ENCODE measurements at regions not wholly inside any gene's neighbourhood (a gene's known extent, or its start where the extent isn't known, plus 50 kb on each side); places are given as distances from the start of the nearest gene placed in this dataset.

DNA sequence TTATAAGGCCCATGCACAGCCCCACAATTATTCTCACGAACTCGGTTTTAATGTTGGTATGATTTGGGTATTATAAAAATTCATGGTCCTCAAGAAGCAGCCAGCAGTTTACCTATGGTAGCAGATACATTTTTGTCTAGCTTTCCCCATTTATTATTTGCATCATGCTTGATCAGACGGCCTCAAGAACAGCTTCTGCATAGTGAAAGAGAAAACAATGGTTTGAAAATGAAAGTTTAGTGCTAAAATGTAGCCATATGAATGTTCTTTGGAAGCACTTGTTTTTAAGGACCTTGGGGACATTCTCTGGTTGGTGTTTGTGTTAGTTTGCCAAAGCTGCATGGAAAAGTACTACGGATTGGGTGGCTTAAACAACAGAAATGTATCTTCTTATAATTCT lies 72.4 kb upstream of the CPHXL start:
- TF ChIP-seq, protein P1, sequence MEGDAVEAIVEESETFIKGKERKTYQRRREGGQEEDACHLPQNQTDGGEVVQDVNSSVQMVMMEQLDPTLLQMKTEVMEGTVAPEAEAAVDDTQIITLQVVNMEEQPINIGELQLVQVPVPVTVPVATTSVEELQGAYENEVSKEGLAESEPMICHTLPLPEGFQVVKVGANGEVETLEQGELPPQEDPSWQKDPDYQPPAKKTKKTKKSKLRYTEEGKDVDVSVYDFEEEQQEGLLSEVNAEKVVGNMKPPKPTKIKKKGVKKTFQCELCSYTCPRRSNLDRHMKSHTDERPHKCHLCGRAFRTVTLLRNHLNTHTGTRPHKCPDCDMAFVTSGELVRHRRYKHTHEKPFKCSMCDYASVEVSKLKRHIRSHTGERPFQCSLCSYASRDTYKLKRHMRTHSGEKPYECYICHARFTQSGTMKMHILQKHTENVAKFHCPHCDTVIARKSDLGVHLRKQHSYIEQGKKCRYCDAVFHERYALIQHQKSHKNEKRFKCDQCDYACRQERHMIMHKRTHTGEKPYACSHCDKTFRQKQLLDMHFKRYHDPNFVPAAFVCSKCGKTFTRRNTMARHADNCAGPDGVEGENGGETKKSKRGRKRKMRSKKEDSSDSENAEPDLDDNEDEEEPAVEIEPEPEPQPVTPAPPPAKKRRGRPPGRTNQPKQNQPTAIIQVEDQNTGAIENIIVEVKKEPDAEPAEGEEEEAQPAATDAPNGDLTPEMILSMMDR (conservative IDR thresholded peaks at IDR 0.05): no peak
- no peak for TF ChIP-seq EZH2 (IDR thresholded peaks at IDR 0.05; ENCODE audit: low read depth)
